IMR-90 (cell line): ENCODE measurements at regions not wholly inside any gene's neighbourhood (a gene's known extent, or its start where the extent isn't known, plus 50 kb on each side); places are given as distances from the start of the nearest gene placed in this dataset.

Source experiments
- ATAC-seq: fragments of 200-7000 bp; cut with Tn5 transposase; 2 replicates; pipeline ENCODE4 v1.9.1; 2020; ENCODE audit warnings: low read depth, mild to moderate bottlenecking, moderate library complexity
- BruUV-seq: library from RNA; stranded (reverse); fragments of 400-500 nt; replicated peaks from 2 replicates; lab custom pipeline; 2021; lab: Mats Ljungman, UMichigan
- CTCF ChIA-PET: fragments of 300-600 bp; formaldehyde crosslinking; extraction: SDS; loops from one replicate; lab custom pipeline; 2021; ENCODE audit warnings: antibody characterized with exemption; lab: Yijun Ruan, JAX
- POLR2A ChIA-PET: fragments of 300-600 bp; sonication (Branson Sonifier 250); formaldehyde crosslinking; loops from one replicate; lab custom pipeline; 2022; ENCODE audit warnings: antibody characterized with exemption; ENCODE audit not compliant: unreplicated experiment; lab: Charles Lee
- DNase-seq: peaks from one replicate; pipeline ENCODE4 v3.0.0; 2013
- H2AFZ ChIP-seq: replicated peaks from 2 replicates; pipeline ENCODE3; 2013; ENCODE audit warnings: low read length, mild to moderate bottlenecking; ENCODE audit not compliant: poor library complexity
- H2AK5ac ChIP-seq: 2 replicates; pipeline ENCODE4 v1.6.1; 2013; ENCODE audit warnings: low read depth, low read length, inconsistent platforms
- H2AK9ac ChIP-seq: replicated peaks from 2 replicates; pipeline ENCODE3; 2013; ENCODE audit warnings: mild to moderate bottlenecking, low read depth, low read length, moderate library complexity; ENCODE audit not compliant: poor library complexity
- H2BK120ac ChIP-seq: 2 replicates; pipeline ENCODE4 v1.6.1; 2013; ENCODE audit warnings: low read depth, low read length, inconsistent platforms
- H2BK15ac ChIP-seq: 3 replicates; pipeline ENCODE4 v1.6.1; 2013; ENCODE audit warnings: low read depth, low read length, inconsistent platforms
- H2BK20ac ChIP-seq: 2 replicates; pipeline ENCODE4 v1.6.1; 2013; ENCODE audit warnings: low read depth, mild to moderate bottlenecking, inconsistent platforms, low read length, moderate library complexity
- H2BK5ac ChIP-seq: 2 replicates; pipeline ENCODE4 v1.6.1; 2013; ENCODE audit warnings: mild to moderate bottlenecking, low read depth, low read length, inconsistent platforms; ENCODE audit not compliant: poor library complexity, severe bottlenecking
- H3K14ac ChIP-seq: replicated peaks from 2 replicates; pipeline ENCODE4 v1.6.1; 2013; ENCODE audit warnings: low read depth, low read length, inconsistent platforms
- H3K18ac ChIP-seq: 2 replicates; pipeline ENCODE4 v1.6.1; 2013; ENCODE audit warnings: low read depth, low read length, control low read depth
- H3K23ac ChIP-seq: 2 replicates; pipeline ENCODE4 v1.6.1; 2013; ENCODE audit warnings: low read depth, low read length, inconsistent platforms
- H3K27ac ChIP-seq: 2 replicates; pipeline ENCODE4 v1.5.1; 2013; ENCODE audit warnings: mild to moderate bottlenecking, control low read depth, low read length; ENCODE audit not compliant: insufficient read depth
- H3K27me3 ChIP-seq: 2 replicates; pipeline ENCODE4 v1.6.1; 2013; ENCODE audit warnings: low read length; ENCODE audit not compliant: control insufficient read depth, insufficient read depth
- H3K36me3 ChIP-seq: 2 replicates; pipeline ENCODE4 v1.6.1; 2013; ENCODE audit warnings: low read length, mixed read lengths; ENCODE audit not compliant: control insufficient read depth, insufficient read depth
- H3K4ac ChIP-seq: 2 replicates; pipeline ENCODE4 v1.6.1; 2013; ENCODE audit warnings: low read depth, low read length, inconsistent platforms
- H3K4me1 ChIP-seq: 2 replicates; pipeline ENCODE4 v1.6.1; 2013; ENCODE audit warnings: low read length, mixed read lengths; ENCODE audit not compliant: control insufficient read depth, insufficient read depth
- H3K4me2 ChIP-seq: 2 replicates; pipeline ENCODE4 v1.6.1; 2013; ENCODE audit warnings: low read depth, mild to moderate bottlenecking, control low read depth, low read length, moderate library complexity
- H3K4me3 ChIP-seq: 2 replicates; pipeline ENCODE4 v1.5.1; 2013; ENCODE audit warnings: low read depth, mild to moderate bottlenecking, control low read depth, low read length, moderate library complexity; ENCODE audit not compliant: insufficient read depth
- H3K56ac ChIP-seq: 2 replicates; pipeline ENCODE4 v1.6.1; 2013; ENCODE audit warnings: low read length, inconsistent platforms; ENCODE audit not compliant: insufficient read depth; ENCODE audit errors: extremely low read depth
- H3K79me1 ChIP-seq, 2 experiments: 2 replicates each; pipeline ENCODE4 v1.6.1; 2013; ENCODE audit warnings: low read length in 2 of 2, inconsistent platforms in 1 of 2, low read depth in 1 of 2
- H3K9ac ChIP-seq: 2 replicates; pipeline ENCODE4 v1.6.1; 2013; ENCODE audit warnings: low read depth, low read length, control low read depth
- H3K9me1 ChIP-seq: 2 replicates; pipeline ENCODE4 v1.6.1; 2013; ENCODE audit warnings: low read length, inconsistent platforms; ENCODE audit not compliant: insufficient read depth
- H3K9me3 ChIP-seq: 2 replicates; pipeline ENCODE4 v1.6.1; 2013; ENCODE audit warnings: low read length; ENCODE audit not compliant: control insufficient read depth, insufficient read depth
- H4K20me1 ChIP-seq: 2 replicates; pipeline ENCODE4 v1.6.1; 2013; ENCODE audit warnings: low read length, inconsistent platforms; ENCODE audit not compliant: insufficient read depth
- H4K5ac ChIP-seq: 2 replicates; pipeline ENCODE4 v1.6.1; 2013; ENCODE audit warnings: mild to moderate bottlenecking, low read depth, low read length, control low read depth
- H4K8ac ChIP-seq, 2 experiments: 2 replicates each; pipeline ENCODE4 v1.6.1; 2013; ENCODE audit warnings: low read depth in 2 of 2, low read length in 2 of 2, control low read depth in 1 of 2, inconsistent platforms in 1 of 2
- H4K91ac ChIP-seq: 2 replicates; pipeline ENCODE4 v1.6.1; 2013; ENCODE audit warnings: low read depth, low read length, inconsistent platforms; ENCODE audit not compliant: insufficient read depth
- BHLHE40 ChIP-seq: fragments of 150-350 bp; IDR thresholded peaks from 2 replicates; pipeline ENCODE4 v1.6.1; 2016; ENCODE audit warnings: mild to moderate bottlenecking, low read depth, low read length
- CHD1 ChIP-seq: IDR thresholded peaks from 2 replicates; pipeline ENCODE4 v1.6.1; 2012; ENCODE audit warnings: low read depth, low read length, improper control_type of control experiment
- FOS ChIP-seq: fragments of 150-350 bp; IDR thresholded peaks from 2 replicates; pipeline ENCODE4 v1.6.1; 2016; ENCODE audit warnings: low read depth, low read length
- MAFK ChIP-seq: IDR thresholded peaks from 2 replicates; pipeline ENCODE4 v1.6.1; 2012; ENCODE audit warnings: low read depth, low read length, improper control_type of control experiment
- NFE2L2 ChIP-seq: fragments of 150-350 bp; IDR thresholded peaks from 2 replicates; pipeline ENCODE4 v1.6.1; 2016; ENCODE audit warnings: low read depth, mild to moderate bottlenecking, low read length
- POLR2A ChIP-seq: IDR thresholded peaks from 2 replicates; pipeline ENCODE4 v1.6.1; 2012; ENCODE audit warnings: mild to moderate bottlenecking, low read depth, low read length
- RAD21 ChIP-seq: IDR thresholded peaks from 2 replicates; pipeline ENCODE4 v1.6.1; 2012; ENCODE audit warnings: low read length, improper control_type of control experiment
- RFX5 ChIP-seq: IDR thresholded peaks from 2 replicates; pipeline ENCODE4 v1.8.0; 2012; ENCODE audit warnings: low read depth, mild to moderate bottlenecking, low read length, moderate library complexity
- WGBS, 2 experiments: methylation state at CpG; one replicate each; pipeline versions ENCODE4 v1.1.5 to v1.1.7; 2013; ENCODE audit warnings: missing lambda C conversion rate in 2 of 2; ENCODE audit not compliant: insufficient read length in 1 of 2; ENCODE audit errors: extremely low coverage in 2 of 2; 5-methylcytosine and 5-hydroxymethylcytosine counted together
- dilution Hi-C: fragments of 300-500 bp; cut with HindIII; formaldehyde crosslinking; loops from one replicate; pipeline ENCODE4 v1.14.3; 2018; ENCODE audit warnings: low sequenced_read_pairs; ENCODE audit not compliant: unreplicated experiment
- in situ Hi-C: fragments of 300-500 bp; cut with MboI; formaldehyde crosslinking; loops from 3 replicates; pipeline ENCODE4 v1.14.3; 2019; ENCODE audit warnings: low sequenced_read_pairs, inconsistent platforms, mixed read lengths
- intact Hi-C: fragments of 100-400 bp; cut with micrococcal nuclease; formaldehyde crosslinking; loops from 2 replicates; pipeline ENCODE4 v1.10.0; 2022
- TF ChIP-seq, protein P1 (sequence below): fragments of 150-350 bp; IDR thresholded peaks from 2 replicates; pipeline ENCODE4 v1.6.1; 2016; ENCODE audit warnings: low read depth, mild to moderate bottlenecking, low read length, moderate library complexity, borderline replicate concordance
- TF ChIP-seq, protein P2 (sequence below): conservative IDR thresholded peaks from 2 replicates; pipeline ENCODE4 v1.5.1; 2012; ENCODE audit warnings: mild to moderate bottlenecking, low read depth, low read length, improper control_type of control experiment
- TF ChIP-seq, protein P3 (sequence below): fragments of 150-350 bp; IDR thresholded peaks from 2 replicates; pipeline ENCODE4 v1.6.1; 2017; ENCODE audit warnings: mild to moderate bottlenecking, antibody characterized with exemption, low read length, low read depth

DNA sequence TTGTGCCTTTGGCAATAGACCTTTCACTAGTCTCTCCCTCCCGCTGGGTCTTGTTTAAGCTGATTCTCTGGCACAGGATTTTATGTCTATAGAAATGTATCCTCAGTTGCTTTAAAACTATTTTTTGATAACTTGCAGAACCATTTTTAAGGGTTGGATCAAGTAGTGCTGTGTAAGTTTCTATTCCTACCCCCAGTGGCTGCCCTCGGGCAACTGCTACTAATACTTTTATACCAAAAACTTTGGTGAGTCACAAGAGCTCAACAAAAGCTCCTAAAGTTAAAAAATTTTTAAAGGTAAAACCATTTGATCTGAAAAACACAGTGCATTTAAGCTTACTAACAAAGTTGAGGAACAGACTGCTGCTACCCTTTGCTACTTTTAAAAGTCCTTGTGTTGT is 1460.6 kb upstream of the PCDH7 start:
- CTCF ChIA-PET, result no interaction called here

More for the DNA sequence above, 1460.6 kb upstream of the PCDH7 start:
- no peak for ATAC-seq
- Histone ChIP-seq H3K56ac (no peak overlapping the region), H3K23ac (no peak overlapping the region), H3K4ac (no peak overlapping the region), H3K9ac (no peak overlapping the region), H3K79me1 (no peaks in the 10 kb centered on the region), H3K18ac (no peak overlapping the region), H4K91ac (no peak overlapping the region), H3K9me3 (no peaks in the 10 kb centered on the region), H3K4me1 (no peaks in the 10 kb centered on the region), H2BK20ac (no peak overlapping the region), H3K36me3 (no peaks in the 10 kb centered on the region), H2AFZ (no peak overlapping the region), H3K14ac (no peak overlapping the region), H4K5ac (no peak overlapping the region), H2BK120ac (no peak overlapping the region), H3K9me1 (no peaks in the 10 kb centered on the region), H3K4me3 (no peak overlapping the region), H4K8ac (no peak overlapping the region), H3K27ac (no peak overlapping the region), H2AK9ac (no peak overlapping the region), H3K27me3 (no peaks in the 10 kb centered on the region), H2BK5ac (no peak overlapping the region), H2AK5ac (no peak overlapping the region), H2BK15ac (no peak overlapping the region), H3K4me2 (no peak overlapping the region), H4K20me1 (no peaks in the 10 kb centered on the region)
- no peak for DNase-seq
- TF ChIP-seq, protein P1, sequence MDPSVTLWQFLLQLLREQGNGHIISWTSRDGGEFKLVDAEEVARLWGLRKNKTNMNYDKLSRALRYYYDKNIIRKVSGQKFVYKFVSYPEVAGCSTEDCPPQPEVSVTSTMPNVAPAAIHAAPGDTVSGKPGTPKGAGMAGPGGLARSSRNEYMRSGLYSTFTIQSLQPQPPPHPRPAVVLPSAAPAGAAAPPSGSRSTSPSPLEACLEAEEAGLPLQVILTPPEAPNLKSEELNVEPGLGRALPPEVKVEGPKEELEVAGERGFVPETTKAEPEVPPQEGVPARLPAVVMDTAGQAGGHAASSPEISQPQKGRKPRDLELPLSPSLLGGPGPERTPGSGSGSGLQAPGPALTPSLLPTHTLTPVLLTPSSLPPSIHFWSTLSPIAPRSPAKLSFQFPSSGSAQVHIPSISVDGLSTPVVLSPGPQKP, result no peak
- TF ChIP-seq MAFK, result no peak
- TF ChIP-seq RFX5, result no peak
- TF ChIP-seq, protein P2, sequence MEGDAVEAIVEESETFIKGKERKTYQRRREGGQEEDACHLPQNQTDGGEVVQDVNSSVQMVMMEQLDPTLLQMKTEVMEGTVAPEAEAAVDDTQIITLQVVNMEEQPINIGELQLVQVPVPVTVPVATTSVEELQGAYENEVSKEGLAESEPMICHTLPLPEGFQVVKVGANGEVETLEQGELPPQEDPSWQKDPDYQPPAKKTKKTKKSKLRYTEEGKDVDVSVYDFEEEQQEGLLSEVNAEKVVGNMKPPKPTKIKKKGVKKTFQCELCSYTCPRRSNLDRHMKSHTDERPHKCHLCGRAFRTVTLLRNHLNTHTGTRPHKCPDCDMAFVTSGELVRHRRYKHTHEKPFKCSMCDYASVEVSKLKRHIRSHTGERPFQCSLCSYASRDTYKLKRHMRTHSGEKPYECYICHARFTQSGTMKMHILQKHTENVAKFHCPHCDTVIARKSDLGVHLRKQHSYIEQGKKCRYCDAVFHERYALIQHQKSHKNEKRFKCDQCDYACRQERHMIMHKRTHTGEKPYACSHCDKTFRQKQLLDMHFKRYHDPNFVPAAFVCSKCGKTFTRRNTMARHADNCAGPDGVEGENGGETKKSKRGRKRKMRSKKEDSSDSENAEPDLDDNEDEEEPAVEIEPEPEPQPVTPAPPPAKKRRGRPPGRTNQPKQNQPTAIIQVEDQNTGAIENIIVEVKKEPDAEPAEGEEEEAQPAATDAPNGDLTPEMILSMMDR, result no peak
- TF ChIP-seq CHD1, result no peak
- TF ChIP-seq, protein P3, sequence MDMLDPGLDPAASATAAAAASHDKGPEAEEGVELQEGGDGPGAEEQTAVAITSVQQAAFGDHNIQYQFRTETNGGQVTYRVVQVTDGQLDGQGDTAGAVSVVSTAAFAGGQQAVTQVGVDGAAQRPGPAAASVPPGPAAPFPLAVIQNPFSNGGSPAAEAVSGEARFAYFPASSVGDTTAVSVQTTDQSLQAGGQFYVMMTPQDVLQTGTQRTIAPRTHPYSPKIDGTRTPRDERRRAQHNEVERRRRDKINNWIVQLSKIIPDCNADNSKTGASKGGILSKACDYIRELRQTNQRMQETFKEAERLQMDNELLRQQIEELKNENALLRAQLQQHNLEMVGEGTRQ, result no peak
- TF ChIP-seq FOS, result no peak
- no peak for TF ChIP-seq RAD21
- TF ChIP-seq POLR2A, result no peak
- no peak for TF ChIP-seq BHLHE40
- no peak for TF ChIP-seq NFE2L2
- BruUV-seq, result no TSS peak
- intact Hi-C loops, result no loop called here
- dilution Hi-C loops, result no loop called here
- in situ Hi-C loops, result no loop called here
- POLR2A ChIA-PET, result no interaction called here
- no CpG with 5 or more reads among the region's 2 CpGs for WGBS, 2 experiments
